SU-DHL-6 (cell line): ENCODE measurements at regions not wholly inside any gene's neighbourhood (a gene's known extent, or its start where the extent isn't known, plus 50 kb on each side); places are given as distances from the start of the nearest gene placed in this dataset.
"Not testable (repeated sequence)": the region's sequence is repeated elsewhere in the genome, so short reads cannot be mapped to it uniquely, and the experiment has no call there.

Experiments used
- H2AFZ ChIP-seq: fragments of 200-600 bp; sonication (generic); 2 replicates; pipeline ENCODE4 v1.6.1; 2014; ENCODE audit warnings: low read depth, mild to moderate bottlenecking, moderate library complexity, mixed read lengths, antibody characterized with exemption, low read length; ENCODE audit not compliant: severe bottlenecking
- H3F3A ChIP-seq: fragments of 200-600 bp; shearing (Covaris generic); 2 replicates; pipeline ENCODE4 v1.6.0; 2016; ENCODE audit warnings: antibody characterized with exemption, mild to moderate bottlenecking; ENCODE audit not compliant: insufficient read depth
- H3K27ac ChIP-seq: fragments of 200-600 bp; sonication (generic); 2 replicates; pipeline ENCODE4 v1.5.1; 2016; ENCODE audit warnings: low read depth, mild to moderate bottlenecking, low read length, moderate library complexity, mixed read lengths
- H3K27me3 ChIP-seq: fragments of 200-600 bp; sonication (generic), shearing (Covaris generic); 2 replicates; pipeline ENCODE4 v1.6.0; 2014; ENCODE audit warnings: mild to moderate bottlenecking, low read length
- H3K36me3 ChIP-seq: fragments of 200-600 bp; sonication (generic); 2 replicates; pipeline ENCODE4 v1.6.1; 2014; ENCODE audit warnings: mild to moderate bottlenecking, low read length, mixed read lengths
- H3K4me2 ChIP-seq: fragments of 300-600, 200-600 bp; shearing (Covaris generic), sonication (generic); 2 replicates; pipeline ENCODE4 v1.6.0; 2014; ENCODE audit warnings: low read length, low read depth, mild to moderate bottlenecking; ENCODE audit not compliant: poor library complexity, severe bottlenecking
- H3K4me3 ChIP-seq: fragments of 200-600 bp; sonication (generic); 2 replicates; pipeline ENCODE4 v1.5.1; 2014; ENCODE audit warnings: antibody characterized with exemption, low read length, mild to moderate bottlenecking, mixed read lengths; ENCODE audit not compliant: insufficient read depth, poor library complexity, severe bottlenecking
- H3K79me2 ChIP-seq: fragments of 200-600 bp; sonication (generic); 2 replicates; pipeline ENCODE4 v1.6.1; 2014; ENCODE audit warnings: mild to moderate bottlenecking, low read length, moderate library complexity; ENCODE audit not compliant: insufficient read depth
- H3K9ac ChIP-seq: fragments of 200-600 bp; sonication (generic); 2 replicates; pipeline ENCODE4 v1.7.0; 2014; ENCODE audit warnings: mild to moderate bottlenecking, low read length
- H3K9me2 ChIP-seq: fragments of 200-600 bp; sonication (generic); replicated peaks from 2 replicates; pipeline ENCODE4 v1.6.1; 2014; ENCODE audit warnings: low read length; ENCODE audit not compliant: insufficient read depth
- H3K9me3 ChIP-seq: fragments of 200-600 bp; sonication (generic); 2 replicates; pipeline ENCODE4 v1.6.1; 2014; ENCODE audit warnings: low read length, mixed read lengths; ENCODE audit not compliant: insufficient read depth
- H4K20me1 ChIP-seq: fragments of 200-600 bp; sonication (generic); 2 replicates; pipeline ENCODE4 v1.6.1; 2014; ENCODE audit warnings: low read depth, mild to moderate bottlenecking, antibody characterized with exemption, low read length, moderate library complexity, mixed read lengths
- CTCF ChIP-seq: fragments of 200-600 bp; sonication (generic); IDR thresholded peaks from one replicate; pipeline ENCODE4 v1.5.1; 2017; ENCODE audit warnings: antibody characterized with exemption, mild to moderate bottlenecking, low read length, moderate library complexity; ENCODE audit not compliant: insufficient read depth, poor library complexity, severe bottlenecking
- EZH2phosphoT487 ChIP-seq: fragments of 200-600 bp; sonication (generic), shearing (Covaris generic); conservative IDR thresholded peaks from 2 replicates; pipeline ENCODE4 v1.6.1; 2018; ENCODE audit warnings: mild to moderate bottlenecking, antibody characterized with exemption, low read length, moderate library complexity, mixed read lengths

GRCh38 chr1:30161953-30162352, 561.4 kb downstream of the MATN1 start:
- H3K79me2 ChIP-seq: no peaks in the 10 kb centered on the region

GRCh38 chr1:30160999-30161689, 562.2 kb downstream of the MATN1 start:
- H3K79me2 ChIP-seq: no peaks in the 10 kb centered on the region
- H3K36me3 ChIP-seq: no peaks in the 10 kb centered on the region
- H3K4me3 ChIP-seq: no peak overlapping the region
- no peaks in the 10 kb centered on the region for H3F3A ChIP-seq
- no peak for TF ChIP-seq EZH2phosphoT487
- no peak for TF ChIP-seq CTCF
- no peaks in the 10 kb centered on the region for H3K27me3 ChIP-seq
- no peak overlapping the region for H3K27ac ChIP-seq
- no peak overlapping the region for H3K4me2 ChIP-seq
- H2AFZ ChIP-seq: no peak overlapping the region
- no peaks in the 10 kb centered on the region for H4K20me1 ChIP-seq
- no peaks in the 10 kb centered on the region for H3K9me2 ChIP-seq
- no peaks in the 10 kb centered on the region for H3K9me3 ChIP-seq
- H3K9ac ChIP-seq: no peak overlapping the region

More at GRCh38 chr1:30161953-30162352, 561.4 kb downstream of the MATN1 start:
- Histone ChIP-seq H3K9ac (no peak overlapping the region), H4K20me1 (no peaks in the 10 kb centered on the region), H3K4me3 (no peak overlapping the region), H3K9me2 (no peaks in the 10 kb centered on the region), H3K9me3 (no peaks in the 10 kb centered on the region), H3K27ac (no peak overlapping the region), H3K4me2 (no peak overlapping the region), H3K36me3 (no peaks in the 10 kb centered on the region), H3F3A (no peaks in the 10 kb centered on the region), H2AFZ (no peak overlapping the region), H3K27me3 (no peaks in the 10 kb centered on the region)
- TF ChIP-seq CTCF (no peak), EZH2phosphoT487 (no peak)

- H3F3A ChIP-seq: no peaks in the 10 kb centered on the region
- no peak overlapping the region for H3K9ac ChIP-seq
- H3K9me3 ChIP-seq: no peaks in the 10 kb centered on the region
- no peak for TF ChIP-seq EZH2phosphoT487
- no peak for TF ChIP-seq CTCF
- H3K4me3 ChIP-seq: no peak overlapping the region
- no peak overlapping the region for H2AFZ ChIP-seq
- H3K27me3 ChIP-seq: no peaks in the 10 kb centered on the region
- H4K20me1 ChIP-seq: no peaks in the 10 kb centered on the region
- no peaks in the 10 kb centered on the region for H3K36me3 ChIP-seq
- no peak overlapping the region for H3K4me2 ChIP-seq
- H3K9me2 ChIP-seq: no peaks in the 10 kb centered on the region
- no peak overlapping the region for H3K27ac ChIP-seq
- H3K79me2 ChIP-seq: no peaks in the 10 kb centered on the region
Measured at GRCh38 chr1:30159015-30159414, 564.4 kb downstream of the MATN1 start.

GRCh38 chr1:30155698-30156097, 567.7 kb downstream of the MATN1 start:
- H2AFZ ChIP-seq, H3K9me2 ChIP-seq, H3K27me3 ChIP-seq, H3K9ac ChIP-seq, H3K9me3 ChIP-seq, H3K36me3 ChIP-seq, H3F3A ChIP-seq, H3K4me3 ChIP-seq, H3K4me2 ChIP-seq, H3K79me2 ChIP-seq, H4K20me1 ChIP-seq, H3K27ac ChIP-seq: not testable (repeated sequence)

- H3K9me3 ChIP-seq, H3F3A ChIP-seq, H3K9ac ChIP-seq, H3K36me3 ChIP-seq, H3K4me3 ChIP-seq, H3K4me2 ChIP-seq, H3K79me2 ChIP-seq, H4K20me1 ChIP-seq, H2AFZ ChIP-seq, H3K27me3 ChIP-seq, H3K9me2 ChIP-seq, H3K27ac ChIP-seq: not testable (repeated sequence)
Measured at GRCh38 chr1:30155253-30155652, 568.1 kb downstream of the MATN1 start.
